NCI-H2171 (cell line): ENCODE measurements at regions not wholly inside any gene's neighbourhood (a gene's known extent, or its start where the extent isn't known, plus 50 kb on each side); places are given as distances from the start of the nearest gene placed in this dataset.
"Not testable (repeated sequence)": the region's sequence is repeated elsewhere in the genome, so short reads cannot be mapped to it uniquely, and the experiment has no call there.

Source experiments
- DNase-seq: peaks from one replicate; lab custom pipeline; 2025; lab: John Stamatoyannopoulos, UW

DNA sequence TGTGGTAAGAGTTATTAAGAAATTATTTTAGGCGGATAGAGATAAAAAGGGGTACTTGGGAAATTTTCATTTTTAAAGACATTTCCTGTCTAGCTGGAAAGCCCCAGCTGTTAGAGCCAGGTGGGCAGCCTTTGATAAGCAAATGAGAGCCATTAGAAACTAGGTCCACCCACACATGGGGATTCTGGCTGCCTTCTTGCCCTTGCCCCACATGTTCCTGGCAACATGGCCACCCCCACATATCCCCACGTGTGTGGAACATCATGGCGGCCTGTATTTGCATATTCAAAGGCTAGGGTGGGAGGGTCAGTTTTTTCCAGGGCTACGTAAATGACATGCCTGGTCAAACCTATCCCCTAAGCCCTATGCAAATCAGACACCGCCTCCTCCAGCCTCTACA lies 1382.1 kb downstream of the AACS start:
- no peak for DNase-seq

DNA sequence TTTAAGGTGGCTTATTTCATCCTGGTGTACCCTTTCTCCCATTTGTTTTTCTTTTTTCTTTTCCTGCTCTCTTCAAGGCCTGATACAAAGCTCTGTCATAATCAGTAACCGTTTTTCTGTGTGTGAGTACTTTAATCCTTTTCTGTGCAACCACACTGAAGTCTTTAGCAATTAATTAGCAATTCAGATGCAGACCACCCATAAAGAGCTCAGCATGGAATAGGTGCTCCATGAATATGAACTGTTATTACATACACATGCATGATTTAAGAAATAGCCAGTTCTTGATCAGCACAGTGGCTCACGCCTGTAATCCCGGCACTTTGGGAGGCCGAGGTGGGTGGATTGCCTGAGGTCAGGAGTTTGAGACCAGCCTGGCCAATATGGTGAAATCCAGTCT lies 1386.6 kb downstream of the AACS start:
- DNase-seq = no peak

DNA sequence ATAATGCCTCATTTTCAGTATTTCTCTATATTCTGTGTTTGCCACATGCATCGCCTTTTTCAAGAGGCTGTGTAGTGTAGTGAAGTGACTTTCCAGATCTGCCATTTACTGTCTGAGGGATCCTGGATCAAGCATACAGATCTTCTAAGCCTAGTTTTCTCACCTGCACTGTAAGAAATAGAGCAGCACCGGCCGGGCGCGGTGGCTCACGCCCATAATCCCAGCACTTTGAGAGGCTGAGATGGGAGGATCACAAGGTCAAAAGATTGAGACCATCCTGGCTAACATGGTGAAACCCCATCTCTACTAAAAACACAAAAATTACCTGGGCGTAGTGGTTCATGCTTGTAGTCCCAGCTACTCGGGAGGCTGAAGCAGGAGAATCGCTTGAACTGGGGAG lies 1387.5 kb downstream of the AACS start:
- DNase-seq = not testable (repeated sequence)

- no peak for DNase-seq
Observed at GRCh38 chr12:126454581-126454980, 1389.3 kb downstream of the AACS start.

- DNase-seq = no peak
Observed at GRCh38 chr12:126457776-126458175, 1392.5 kb downstream of the AACS start.

DNA sequence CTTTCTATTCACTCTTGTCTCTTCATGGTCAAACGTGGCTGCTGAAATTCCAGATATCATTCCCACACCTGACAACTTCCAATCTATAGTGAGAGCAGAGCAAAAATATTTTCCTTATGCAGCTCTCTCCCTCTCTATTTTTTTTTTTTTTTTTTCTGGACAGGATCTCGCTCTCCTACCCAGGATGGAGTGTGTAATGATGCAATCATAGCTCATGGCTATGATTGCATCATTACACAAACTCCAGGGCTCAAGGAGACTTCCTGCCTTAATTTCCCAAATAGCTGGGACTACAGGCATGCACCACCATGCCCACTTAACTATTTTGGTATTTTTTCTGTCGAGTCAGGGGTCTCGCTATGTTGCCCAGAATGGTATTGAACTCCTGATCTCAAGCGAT lies 1398.9 kb downstream of the AACS start:
- no peak for DNase-seq

DNA sequence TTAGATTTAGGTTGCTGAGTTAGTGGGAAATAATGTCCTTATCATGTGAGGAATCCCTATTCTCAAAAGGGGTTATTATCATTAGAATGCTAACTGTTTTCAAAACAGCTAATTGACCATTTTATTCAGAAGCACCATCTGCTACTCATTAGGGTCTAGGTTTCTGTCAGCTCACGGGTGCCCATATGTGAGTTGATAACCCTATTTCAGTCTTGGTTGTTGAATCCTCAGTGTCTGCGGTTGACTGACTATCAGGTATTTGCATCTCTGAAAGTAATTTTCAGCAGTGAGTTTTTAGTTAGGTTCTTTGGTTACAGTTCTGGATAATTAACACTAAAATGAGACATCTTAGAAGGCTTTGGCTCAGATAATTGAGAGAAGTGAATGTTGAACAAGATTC lies 1404.0 kb downstream of the AACS start:
- no peak for DNase-seq

- DNase-seq = no peak
Observed at GRCh38 chr12:126474703-126475102, 1409.5 kb downstream of the AACS start.

GRCh38 chr12:126480451-126480850 lies 1415.2 kb downstream of the AACS start:
- DNase-seq = no peak

DNA sequence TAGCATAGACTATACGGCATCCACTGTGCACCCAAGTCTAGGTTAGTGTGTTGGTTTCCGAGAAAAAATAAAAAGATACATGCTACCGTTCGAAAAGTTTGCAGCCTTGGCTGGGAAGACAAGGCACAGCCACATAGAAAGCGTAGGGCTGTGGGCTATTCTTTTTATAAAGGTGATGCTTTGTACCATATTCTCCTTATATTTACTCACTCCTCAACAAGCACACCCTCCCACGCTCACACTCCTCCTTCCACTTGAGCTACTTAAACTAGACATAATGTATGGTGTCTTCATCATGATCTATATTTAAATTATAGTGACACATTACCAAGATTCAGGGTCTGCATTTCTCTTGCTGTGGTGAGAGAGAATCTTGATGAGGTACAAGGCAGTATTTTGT lies 1416.5 kb downstream of the AACS start:
- no peak for DNase-seq

GRCh38 chr12:126482238-126482889 lies 1417.1 kb downstream of the AACS start:
- DNase-seq = no peak

DNA sequence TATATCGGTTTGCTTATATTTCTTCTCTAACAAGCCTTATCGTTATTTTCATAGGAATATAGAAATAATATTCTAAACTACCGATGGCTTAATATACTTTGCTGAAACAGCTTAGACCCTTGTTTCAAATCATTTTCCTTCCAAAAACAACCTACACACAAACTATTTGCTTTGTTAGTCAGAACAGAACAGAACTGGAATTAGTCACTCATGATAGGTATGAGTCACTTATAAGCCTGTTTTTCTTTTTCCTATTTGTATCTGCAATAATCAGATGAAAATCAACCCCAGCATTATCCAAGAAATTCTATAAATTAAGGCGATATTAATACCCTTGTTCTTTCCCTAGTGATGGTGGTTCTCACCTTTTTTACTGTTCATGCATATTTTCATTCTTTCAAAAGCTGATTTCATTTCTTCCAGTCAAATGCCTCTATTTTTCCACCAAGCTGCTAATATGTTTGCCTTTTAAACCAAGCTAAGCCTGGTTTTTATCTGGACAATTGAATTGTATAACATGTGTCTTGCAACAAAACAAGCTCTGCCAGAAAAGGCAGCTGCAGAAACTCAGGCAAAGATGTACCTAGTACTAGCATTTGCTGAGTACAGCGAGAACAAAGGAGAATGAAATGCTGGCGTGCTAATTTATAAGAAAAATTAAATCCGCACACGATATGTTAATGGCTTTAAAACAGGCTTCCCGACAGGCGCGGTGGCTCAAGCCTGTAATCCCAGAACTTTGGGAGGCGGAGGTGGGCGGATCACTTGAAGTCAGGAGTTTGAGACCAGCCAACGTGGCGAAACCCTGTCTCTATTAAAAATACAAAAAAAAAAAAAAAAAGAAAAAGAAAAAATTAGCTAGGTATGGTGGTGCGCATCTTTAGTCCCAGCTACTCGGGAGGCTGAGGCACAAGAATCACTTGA lies 1418.2 kb downstream of the AACS start:
- no peak for DNase-seq

GRCh38 chr12:126487431-126487980 lies 1422.3 kb downstream of the AACS start:
- no peak for DNase-seq

GRCh38 chr12:126488806-126489205 lies 1423.6 kb downstream of the AACS start:
- DNase-seq = no peak

GRCh38 chr12:126492181-126492580 lies 1426.9 kb downstream of the AACS start:
- DNase-seq = no peak

DNA sequence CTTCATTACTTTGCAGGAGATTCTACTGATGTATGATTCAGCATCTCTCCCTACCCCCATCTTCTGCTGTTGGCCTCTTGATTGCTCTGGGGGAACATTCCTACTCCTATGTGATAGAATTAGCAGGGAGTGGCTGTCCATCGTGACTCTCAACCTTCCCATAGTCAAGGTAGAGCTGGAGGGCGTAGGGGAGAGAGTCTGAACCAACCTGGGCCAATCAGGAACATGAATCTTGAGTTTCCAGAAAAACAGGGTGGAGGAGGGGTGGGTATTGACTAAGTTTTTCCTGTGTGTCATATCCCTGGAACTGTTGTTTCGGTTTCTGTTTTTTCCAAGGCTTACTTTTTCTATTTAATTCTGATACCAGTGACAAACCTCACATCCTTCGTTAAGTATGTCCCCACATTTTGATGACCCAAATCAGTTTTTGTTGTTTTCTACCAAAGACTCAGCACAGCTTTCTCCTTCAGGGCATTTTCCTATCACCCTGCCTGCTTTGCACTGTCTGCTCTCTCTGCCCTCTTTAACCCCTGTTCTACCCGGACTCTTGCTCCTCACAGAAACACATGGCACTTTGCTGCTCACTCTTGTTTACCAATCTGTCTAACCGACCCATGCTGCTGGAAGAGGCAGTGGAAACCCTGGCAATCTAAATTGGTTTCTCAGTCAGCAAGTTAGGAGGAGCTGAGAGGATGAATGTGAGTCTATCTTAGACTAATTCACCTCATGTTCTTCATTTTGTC lies 1428.3 kb downstream of the AACS start:
- no peak for DNase-seq

GRCh38 chr12:126496201-126496600 lies 1431.0 kb downstream of the AACS start:
- DNase-seq = no peak

DNA sequence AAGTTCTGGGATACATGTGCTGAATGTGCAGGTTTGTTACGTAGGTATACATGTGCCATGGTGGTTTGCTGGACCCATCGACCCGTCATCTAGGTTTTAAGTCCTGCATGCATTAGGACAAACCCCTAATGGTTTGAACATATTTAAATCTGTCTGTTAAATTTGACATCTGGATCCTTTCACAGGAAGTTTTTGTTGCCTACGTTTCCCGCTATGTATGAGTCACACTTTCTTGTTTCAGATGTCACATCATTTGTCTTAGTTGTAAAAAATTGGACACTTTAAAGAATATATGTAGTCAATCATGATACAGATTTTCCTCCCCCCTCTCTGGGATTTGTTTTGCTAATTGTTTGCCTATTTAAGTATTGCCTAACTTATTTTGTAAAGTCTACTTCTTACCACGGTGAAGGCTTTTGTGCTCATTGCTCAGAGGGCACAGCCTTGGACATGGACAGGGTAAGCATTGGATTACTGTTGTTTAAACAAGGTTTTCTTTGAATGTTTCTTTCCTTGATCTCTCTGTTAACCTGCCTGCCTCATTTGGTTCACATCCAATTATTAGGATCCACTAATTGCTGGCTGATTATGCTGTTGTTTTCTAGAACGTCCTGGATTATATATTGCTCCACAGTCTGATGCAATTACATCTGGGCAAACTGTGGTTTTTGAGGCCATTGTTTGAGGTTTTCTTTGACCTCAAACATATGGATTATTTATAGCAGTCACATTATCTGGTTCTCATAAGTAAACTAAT lies 1441.4 kb downstream of the AACS start:
- no peak for DNase-seq

- DNase-seq = no peak
Observed at GRCh38 chr12:126507231-126507630, 1442.0 kb downstream of the AACS start.

DNA sequence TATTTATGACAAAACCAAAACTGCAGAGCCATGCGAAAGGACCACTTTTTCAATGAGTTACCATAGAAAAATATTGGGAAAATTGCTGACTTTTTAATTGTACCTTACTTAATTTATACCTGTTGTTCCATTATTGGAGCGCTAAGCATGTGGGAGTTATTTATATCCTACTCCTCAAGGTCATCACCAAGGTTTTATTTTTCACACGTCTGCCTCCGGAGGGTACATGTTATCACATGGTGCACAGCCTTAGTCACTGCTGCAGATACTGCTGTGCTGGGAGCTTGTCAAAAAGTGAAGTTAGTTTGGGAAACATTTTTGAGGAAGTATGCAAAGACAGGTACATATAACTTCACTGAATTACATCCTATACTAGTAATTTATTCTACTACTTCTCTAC lies 1444.3 kb downstream of the AACS start:
- DNase-seq = no peak

DNA sequence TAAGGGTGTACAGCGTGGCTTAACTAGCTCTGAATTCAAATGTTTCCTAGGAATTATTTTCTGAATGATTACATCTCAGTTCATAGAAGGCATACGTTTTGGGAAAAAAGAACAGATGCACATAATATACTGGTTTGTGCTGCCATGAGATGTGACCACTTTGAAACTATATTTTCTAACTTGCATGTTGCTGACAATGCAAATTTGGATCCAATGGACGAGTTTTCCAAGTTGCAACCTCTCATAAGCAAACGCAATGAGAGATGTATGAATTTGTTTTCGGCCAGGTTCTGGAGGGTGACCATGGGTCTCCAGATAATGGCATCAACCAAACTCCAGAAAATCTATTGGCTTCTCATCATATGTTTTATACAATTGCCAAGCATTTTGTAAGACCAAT lies 1445.4 kb downstream of the AACS start:
- DNase-seq = no peak
